ENCODE measurements at regions not wholly inside any gene's neighbourhood (a gene's known extent, or its start where the extent isn't known, plus 50 kb on each side); places are given as distances from the start of the nearest gene placed in this dataset.

DNA sequence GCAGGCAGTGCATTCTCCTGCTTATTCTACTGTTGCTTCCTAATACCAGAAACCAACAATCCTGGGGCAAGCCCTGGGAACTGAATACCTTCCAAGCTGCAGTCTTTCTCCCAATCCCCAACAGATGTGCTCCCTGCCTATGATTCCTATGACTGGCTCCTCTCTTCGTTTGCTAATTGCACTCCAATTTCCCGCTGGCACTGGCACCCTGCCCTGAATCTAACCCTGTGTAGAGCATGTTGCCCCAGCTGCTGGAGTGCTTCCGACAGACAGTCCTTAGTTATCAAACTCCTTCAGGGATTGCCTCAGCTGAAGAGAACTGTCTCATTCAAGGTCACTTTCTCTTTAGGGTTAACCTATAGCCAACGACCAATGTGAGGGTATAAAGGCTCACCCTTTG lies 214.1 kb downstream of the NECTIN3 start (continued):
- TF ChIP-seq, protein P1, sequence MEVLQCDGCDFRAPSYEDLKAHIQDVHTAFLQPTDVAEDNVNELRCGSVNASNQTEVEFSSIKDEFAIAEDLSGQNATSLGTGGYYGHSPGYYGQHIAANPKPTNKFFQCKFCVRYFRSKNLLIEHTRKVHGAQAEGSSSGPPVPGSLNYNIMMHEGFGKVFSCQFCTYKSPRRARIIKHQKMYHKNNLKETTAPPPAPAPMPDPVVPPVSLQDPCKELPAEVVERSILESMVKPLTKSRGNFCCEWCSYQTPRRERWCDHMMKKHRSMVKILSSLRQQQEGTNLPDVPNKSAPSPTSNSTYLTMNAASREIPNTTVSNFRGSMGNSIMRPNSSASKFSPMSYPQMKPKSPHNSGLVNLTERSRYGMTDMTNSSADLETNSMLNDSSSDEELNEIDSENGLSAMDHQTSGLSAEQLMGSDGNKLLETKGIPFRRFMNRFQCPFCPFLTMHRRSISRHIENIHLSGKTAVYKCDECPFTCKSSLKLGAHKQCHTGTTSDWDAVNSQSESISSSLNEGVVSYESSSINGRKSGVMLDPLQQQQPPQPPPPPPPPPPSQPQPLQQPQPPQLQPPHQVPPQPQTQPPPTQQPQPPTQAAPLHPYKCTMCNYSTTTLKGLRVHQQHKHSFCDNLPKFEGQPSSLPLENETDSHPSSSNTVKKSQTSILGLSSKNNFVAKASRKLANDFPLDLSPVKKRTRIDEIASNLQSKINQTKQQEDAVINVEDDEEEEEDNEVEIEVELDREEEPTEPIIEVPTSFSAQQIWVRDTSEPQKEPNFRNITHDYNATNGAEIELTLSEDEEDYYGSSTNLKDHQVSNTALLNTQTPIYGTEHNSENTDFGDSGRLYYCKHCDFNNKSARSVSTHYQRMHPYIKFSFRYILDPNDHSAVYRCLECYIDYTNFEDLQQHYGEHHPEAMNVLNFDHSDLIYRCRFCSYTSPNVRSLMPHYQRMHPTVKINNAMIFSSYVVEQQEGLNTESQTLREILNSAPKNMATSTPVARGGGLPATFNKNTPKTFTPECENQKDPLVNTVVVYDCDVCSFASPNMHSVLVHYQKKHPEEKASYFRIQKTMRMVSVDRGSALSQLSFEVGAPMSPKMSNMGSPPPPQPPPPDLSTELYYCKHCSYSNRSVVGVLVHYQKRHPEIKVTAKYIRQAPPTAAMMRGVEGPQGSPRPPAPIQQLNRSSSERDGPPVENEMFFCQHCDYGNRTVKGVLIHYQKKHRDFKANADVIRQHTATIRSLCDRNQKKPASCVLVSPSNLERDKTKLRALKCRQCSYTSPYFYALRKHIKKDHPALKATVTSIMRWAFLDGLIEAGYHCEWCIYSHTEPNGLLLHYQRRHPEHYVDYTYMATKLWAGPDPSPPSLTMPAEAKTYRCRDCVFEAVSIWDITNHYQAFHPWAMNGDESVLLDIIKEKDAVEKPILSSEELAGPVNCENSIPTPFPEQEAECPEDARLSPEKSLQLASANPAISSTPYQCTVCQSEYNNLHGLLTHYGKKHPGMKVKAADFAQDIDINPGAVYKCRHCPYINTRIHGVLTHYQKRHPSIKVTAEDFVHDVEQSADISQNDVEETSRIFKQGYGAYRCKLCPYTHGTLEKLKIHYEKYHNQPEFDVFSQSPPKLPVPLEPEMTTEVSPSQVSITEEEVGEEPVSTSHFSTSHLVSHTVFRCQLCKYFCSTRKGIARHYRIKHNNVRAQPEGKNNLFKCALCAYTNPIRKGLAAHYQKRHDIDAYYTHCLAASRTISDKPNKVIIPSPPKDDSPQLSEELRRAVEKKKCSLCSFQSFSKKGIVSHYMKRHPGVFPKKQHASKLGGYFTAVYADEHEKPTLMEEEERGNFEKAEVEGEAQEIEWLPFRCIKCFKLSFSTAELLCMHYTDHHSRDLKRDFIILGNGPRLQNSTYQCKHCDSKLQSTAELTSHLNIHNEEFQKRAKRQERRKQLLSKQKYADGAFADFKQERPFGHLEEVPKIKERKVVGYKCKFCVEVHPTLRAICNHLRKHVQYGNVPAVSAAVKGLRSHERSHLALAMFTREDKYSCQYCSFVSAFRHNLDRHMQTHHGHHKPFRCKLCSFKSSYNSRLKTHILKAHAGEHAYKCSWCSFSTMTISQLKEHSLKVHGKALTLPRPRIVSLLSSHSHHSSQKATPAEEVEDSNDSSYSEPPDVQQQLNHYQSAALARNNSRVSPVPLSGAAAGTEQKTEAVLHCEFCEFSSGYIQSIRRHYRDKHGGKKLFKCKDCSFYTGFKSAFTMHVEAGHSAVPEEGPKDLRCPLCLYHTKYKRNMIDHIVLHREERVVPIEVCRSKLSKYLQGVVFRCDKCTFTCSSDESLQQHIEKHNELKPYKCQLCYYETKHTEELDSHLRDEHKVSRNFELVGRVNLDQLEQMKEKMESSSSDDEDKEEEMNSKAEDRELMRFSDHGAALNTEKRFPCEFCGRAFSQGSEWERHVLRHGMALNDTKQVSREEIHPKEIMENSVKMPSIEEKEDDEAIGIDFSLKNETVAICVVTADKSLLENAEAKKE (CRISPR knock-in tag; IDR thresholded peaks at IDR 0.05), result no peak
- TF ChIP-seq, protein P2, sequence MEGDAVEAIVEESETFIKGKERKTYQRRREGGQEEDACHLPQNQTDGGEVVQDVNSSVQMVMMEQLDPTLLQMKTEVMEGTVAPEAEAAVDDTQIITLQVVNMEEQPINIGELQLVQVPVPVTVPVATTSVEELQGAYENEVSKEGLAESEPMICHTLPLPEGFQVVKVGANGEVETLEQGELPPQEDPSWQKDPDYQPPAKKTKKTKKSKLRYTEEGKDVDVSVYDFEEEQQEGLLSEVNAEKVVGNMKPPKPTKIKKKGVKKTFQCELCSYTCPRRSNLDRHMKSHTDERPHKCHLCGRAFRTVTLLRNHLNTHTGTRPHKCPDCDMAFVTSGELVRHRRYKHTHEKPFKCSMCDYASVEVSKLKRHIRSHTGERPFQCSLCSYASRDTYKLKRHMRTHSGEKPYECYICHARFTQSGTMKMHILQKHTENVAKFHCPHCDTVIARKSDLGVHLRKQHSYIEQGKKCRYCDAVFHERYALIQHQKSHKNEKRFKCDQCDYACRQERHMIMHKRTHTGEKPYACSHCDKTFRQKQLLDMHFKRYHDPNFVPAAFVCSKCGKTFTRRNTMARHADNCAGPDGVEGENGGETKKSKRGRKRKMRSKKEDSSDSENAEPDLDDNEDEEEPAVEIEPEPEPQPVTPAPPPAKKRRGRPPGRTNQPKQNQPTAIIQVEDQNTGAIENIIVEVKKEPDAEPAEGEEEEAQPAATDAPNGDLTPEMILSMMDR (conservative IDR thresholded peaks at IDR 0.05; ENCODE audit: low read depth in 2 of 2), result no peak
- TF ChIP-seq NANOG (IDR thresholded peaks at IDR 0.05; ENCODE audit: borderline replicate concordance) (no peak), CREB1 (CRISPR knock-in tag; IDR thresholded peaks at IDR 0.05; ENCODE audit: low read depth) (no peak)

DNA sequence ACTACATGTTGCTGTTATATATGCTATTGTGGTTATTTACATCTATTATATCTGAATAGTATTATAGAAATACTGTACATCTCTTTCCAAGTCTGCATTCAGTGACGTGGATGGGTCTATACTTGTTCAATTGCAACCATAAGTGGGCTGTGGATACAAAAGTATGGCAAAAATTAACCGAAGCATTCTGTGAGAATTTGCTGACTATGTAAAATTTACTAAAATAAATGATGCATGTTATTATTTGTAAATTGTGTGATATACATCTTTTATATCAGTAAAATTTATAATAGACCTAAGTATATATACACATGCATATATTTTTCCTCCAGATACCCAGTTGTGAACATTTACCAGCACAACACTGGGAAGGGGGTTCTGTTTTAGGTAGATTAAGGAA lies 215.1 kb downstream of the NECTIN3 start:
- DNase-seq (ENCODE audit: low spot score) (no peak), ATAC-seq (no peak)
- H3F3A ChIP-seq (replicated peaks; ENCODE audit: low read depth), result no peaks in the 10 kb centered on the region
- Mint-ChIP-seq H3K27ac (no peak overlapping the region), H3K4me3 (no peak overlapping the region), H3K4me1 (no peaks in the 10 kb centered on the region), H3K9me3 (no peaks in the 10 kb centered on the region), H3K36me3 (ENCODE audit: low read depth) (no peaks in the 10 kb centered on the region), H3K27me3 (ENCODE audit: insufficient read depth, low read depth, poor library complexity) (no peaks in the 10 kb centered on the region)
- H3K27ac ChIP-seq (ENCODE audit: low read depth), result no peak overlapping the region
- H4K20me1 ChIP-seq (replicated peaks; ENCODE audit: insufficient read depth), result no peaks in the 10 kb centered on the region
- no peak overlapping the region for H2AFZ ChIP-seq
- H3K27me3 ChIP-seq (ENCODE audit: insufficient read depth), result no peaks in the 10 kb centered on the region
- no peaks in the 10 kb centered on the region for H3K79me2 ChIP-seq (replicated peaks; ENCODE audit: insufficient read depth)
- no peaks in the 10 kb centered on the region for H3K4me1 ChIP-seq (ENCODE audit: insufficient read depth)
- no peaks in the 10 kb centered on the region for H3K9me2 ChIP-seq (ENCODE audit: insufficient read depth)
- no peaks in the 10 kb centered on the region for H3K36me3 ChIP-seq (ENCODE audit: insufficient read depth)
- H3K4me3 ChIP-seq, result no peak overlapping the region
- H3K4me2 ChIP-seq, result no peak overlapping the region
- TF ChIP-seq, protein P1 (CRISPR knock-in tag; IDR thresholded peaks at IDR 0.05), result no peak
